ENCODE measurements at regions not wholly inside any gene's neighbourhood (a gene's known extent, or its start where the extent isn't known, plus 50 kb on each side); places are given as distances from the start of the nearest gene placed in this dataset.
A peak's percentile ranks its signal among the peaks of the same experiment; 100 is the strongest.

DNA sequence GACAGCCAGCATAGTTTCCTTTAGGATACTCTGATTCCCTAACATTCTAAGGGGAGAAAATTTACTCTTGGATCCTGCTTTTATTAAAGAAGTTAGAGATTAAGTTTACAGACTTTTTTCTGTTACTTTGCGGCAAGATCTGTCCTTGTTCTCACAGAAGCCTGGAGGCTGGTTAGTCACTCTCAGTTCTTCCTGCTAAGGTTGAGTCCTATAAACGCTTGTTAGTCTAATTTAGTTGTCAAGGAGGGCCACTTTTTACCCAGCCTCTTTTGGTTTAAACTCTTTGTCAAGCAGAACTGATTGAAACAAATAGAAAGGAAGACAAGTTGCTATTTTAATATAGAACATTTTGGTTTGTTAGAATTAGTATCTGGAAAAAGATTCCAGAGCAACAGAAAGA, 89.7 kb downstream of the C21orf91 start:
- ATAC-seq, result no peak
- TF ChIP-seq ZFP30 (CRISPR knock-in tag; IDR thresholded peaks at IDR 0.05), result no peak

DNA sequence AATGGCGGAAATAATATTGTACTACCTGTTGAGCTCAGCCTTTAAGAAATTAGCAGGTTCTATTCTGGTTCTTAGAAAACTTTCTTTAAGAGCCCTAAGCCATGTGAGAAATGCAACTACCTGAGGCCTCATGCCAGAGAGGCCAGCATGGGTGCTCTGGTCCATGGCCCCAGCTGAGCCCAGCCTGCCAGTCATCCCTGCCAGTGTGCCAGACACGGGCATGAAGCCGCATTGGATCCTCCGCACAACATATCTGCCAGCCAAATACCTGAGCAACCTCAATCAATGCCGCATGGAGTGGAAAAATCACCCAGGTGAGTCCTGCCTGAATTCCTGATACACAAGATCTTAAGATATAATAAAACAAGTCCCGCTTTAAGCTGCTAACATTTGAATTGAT, 91.8 kb downstream of the C21orf91 start:
- no peak for TF ChIP-seq POU6F1 (CRISPR knock-in tag; IDR thresholded peaks at IDR 0.05; ENCODE audit: borderline replicate concordance, low read depth)
- no peak for TF ChIP-seq ZNF565 (CRISPR knock-in tag; conservative IDR thresholded peaks at IDR 0.05; ENCODE audit: low read depth)
- TF ChIP-seq CREB5 (CRISPR knock-in tag; IDR thresholded peaks at IDR 0.05; ENCODE audit: low read depth), result no peak
- TF ChIP-seq GLIS3 (CRISPR knock-in tag; IDR thresholded peaks at IDR 0.05), result no peak
- TF ChIP-seq OSR1 (CRISPR knock-in tag; IDR thresholded peaks at IDR 0.05), result no peak
- TF ChIP-seq ZNF70 (CRISPR knock-in tag; IDR thresholded peaks at IDR 0.05), result no peak
- no peak for TF ChIP-seq TOX (CRISPR knock-in tag; IDR thresholded peaks at IDR 0.05; ENCODE audit: borderline replicate concordance)
- TF ChIP-seq, protein P1, sequence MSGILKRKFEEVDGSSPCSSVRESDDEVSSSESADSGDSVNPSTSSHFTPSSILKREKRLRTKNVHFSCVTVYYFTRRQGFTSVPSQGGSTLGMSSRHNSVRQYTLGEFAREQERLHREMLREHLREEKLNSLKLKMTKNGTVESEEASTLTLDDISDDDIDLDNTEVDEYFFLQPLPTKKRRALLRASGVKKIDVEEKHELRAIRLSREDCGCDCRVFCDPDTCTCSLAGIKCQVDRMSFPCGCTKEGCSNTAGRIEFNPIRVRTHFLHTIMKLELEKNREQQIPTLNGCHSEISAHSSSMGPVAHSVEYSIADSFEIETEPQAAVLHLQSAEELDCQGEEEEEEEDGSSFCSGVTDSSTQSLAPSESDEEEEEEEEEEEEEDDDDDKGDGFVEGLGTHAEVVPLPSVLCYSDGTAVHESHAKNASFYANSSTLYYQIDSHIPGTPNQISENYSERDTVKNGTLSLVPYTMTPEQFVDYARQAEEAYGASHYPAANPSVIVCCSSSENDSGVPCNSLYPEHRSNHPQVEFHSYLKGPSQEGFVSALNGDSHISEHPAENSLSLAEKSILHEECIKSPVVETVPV (CRISPR knock-in tag; IDR thresholded peaks at IDR 0.05), result no peak
- TF ChIP-seq ZNF8 (CRISPR knock-in tag; IDR thresholded peaks at IDR 0.05), result no peak

DNA sequence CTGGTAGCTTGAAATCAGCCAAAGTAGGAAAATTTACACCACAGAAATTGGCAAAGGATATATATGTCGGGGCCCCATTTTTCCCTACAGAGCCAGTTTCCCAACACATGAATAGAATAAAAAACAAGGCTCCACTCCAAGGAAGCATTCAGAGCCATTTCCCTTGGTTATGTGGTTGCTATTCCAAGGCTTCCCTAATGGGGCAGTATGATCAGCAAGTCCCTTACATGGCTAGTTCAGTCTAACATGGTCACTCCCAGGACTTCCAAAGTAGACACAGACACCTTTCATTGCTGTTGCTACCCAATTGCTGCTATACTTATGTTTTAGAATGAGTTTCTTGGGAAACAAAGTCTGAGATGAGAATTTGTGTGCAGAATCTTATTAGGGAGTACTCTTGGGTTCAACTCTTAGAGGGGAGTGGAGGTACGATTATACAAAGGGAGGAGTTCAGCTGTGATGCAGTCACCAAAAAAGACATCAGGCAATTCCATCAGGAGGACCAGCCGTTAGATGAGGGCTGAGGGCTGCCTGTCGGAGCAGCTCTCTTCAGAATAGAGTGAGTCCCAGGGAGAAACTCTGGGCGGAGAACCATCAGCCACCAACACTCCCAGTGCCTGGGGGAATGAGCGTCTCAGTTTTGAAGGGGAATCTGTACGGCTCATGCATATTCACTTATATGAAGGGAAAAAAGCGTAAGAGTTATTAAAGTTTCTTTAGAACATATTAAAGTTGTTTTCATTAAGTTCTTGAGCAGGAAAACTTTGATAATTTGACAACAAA, 92.9 kb downstream of the C21orf91 start:
- ATAC-seq, result peak; percentile 71
- TF ChIP-seq GLIS3 (CRISPR knock-in tag; IDR thresholded peaks at IDR 0.05) (no peak), OSR1 (CRISPR knock-in tag; IDR thresholded peaks at IDR 0.05) (no peak), PATZ1 (CRISPR knock-in tag; IDR thresholded peaks at IDR 0.05; ENCODE audit: borderline replicate concordance) (no peak), RARB (CRISPR knock-in tag; IDR thresholded peaks at IDR 0.05) (no peak), ZFP30 (CRISPR knock-in tag; IDR thresholded peaks at IDR 0.05) (no peak), ZNF8 (CRISPR knock-in tag; IDR thresholded peaks at IDR 0.05) (no peak), BACH2 (CRISPR knock-in tag; IDR thresholded peaks at IDR 0.05; ENCODE audit: borderline replicate concordance) (no peak), CREB5 (CRISPR knock-in tag; IDR thresholded peaks at IDR 0.05; ENCODE audit: low read depth) (no peak), PPARA (CRISPR knock-in tag; IDR thresholded peaks at IDR 0.05; ENCODE audit: borderline replicate concordance) (no peak), TSHZ2 (CRISPR knock-in tag; IDR thresholded peaks at IDR 0.05) (no peak)

More for the DNA sequence above, 91.8 kb downstream of the C21orf91 start:
- no peak for ATAC-seq

DNA sequence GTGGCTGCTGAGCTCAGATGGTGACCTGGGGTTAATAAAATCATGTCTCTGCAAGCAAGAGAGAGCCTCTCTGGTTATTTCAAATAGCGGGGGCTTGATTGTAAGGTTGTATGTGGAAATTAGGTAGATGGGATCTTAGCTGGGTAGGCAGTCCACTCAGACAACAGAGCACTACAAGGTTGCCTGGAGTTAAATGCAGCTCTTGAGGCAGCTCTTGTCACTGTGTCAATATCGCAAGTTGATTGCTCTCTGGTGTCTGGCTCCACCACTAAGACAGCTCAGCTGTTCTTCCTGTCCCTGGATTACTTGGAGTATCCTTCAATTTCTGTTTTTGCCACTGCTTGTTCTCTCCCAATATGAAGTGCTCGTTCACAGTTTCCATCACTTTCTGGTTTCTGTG, 93.8 kb downstream of the C21orf91 start:
- no peak for ATAC-seq
- TF ChIP-seq ZNF565 (CRISPR knock-in tag; conservative IDR thresholded peaks at IDR 0.05; ENCODE audit: low read depth), result no peak
- no peak for TF ChIP-seq POU6F1 (CRISPR knock-in tag; IDR thresholded peaks at IDR 0.05; ENCODE audit: borderline replicate concordance, low read depth)
- TF ChIP-seq GLIS3 (CRISPR knock-in tag; IDR thresholded peaks at IDR 0.05), result no peak
- TF ChIP-seq ZFP30 (CRISPR knock-in tag; IDR thresholded peaks at IDR 0.05), result no peak
- TF ChIP-seq ZFP3 (CRISPR knock-in tag; IDR thresholded peaks at IDR 0.05), result no peak
- no peak for TF ChIP-seq OSR1 (CRISPR knock-in tag; IDR thresholded peaks at IDR 0.05)
- no peak for TF ChIP-seq ARNTL (CRISPR knock-in tag; IDR thresholded peaks at IDR 0.05; ENCODE audit: borderline replicate concordance, low read depth)
- TF ChIP-seq ISL1 (CRISPR knock-in tag; IDR thresholded peaks at IDR 0.05), result no peak
- TF ChIP-seq, protein P1 (CRISPR knock-in tag; IDR thresholded peaks at IDR 0.05), result no peak
- no peak for TF ChIP-seq CSDC2 (CRISPR knock-in tag; IDR thresholded peaks at IDR 0.05)
